ENCODE measurements at regions not wholly inside any gene's neighbourhood (a gene's known extent, or its start where the extent isn't known, plus 50 kb on each side); places are given as distances from the start of the nearest gene placed in this dataset.
"Not testable (repeated sequence)": the region's sequence is repeated elsewhere in the genome, so short reads cannot be mapped to it uniquely, and the experiment has no call there.

DNA sequence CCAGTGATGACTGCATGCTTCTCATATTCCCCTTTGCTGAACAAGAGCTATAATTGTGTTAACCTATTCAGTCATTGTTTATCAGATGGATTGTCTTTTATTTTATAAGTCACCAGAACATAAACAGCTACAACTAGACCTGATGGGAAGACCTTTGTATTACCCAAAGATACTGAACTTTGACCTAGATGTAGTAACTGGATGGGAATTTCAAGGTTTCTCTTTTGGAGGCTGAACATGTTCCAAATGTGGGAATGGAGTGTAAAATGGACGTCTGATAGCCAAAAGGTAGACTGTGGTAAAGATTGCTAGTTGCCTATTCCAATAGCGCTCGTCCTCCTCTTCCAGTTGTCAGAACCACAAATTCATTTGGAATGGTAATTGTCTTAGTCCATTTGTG is 56.4 kb upstream of the ST3GAL5 start:
- Histone ChIP-seq H3K4me1 (ENCODE audit: control insufficient read depth in 2 of 2, insufficient read depth in 1 of 2, low read depth in 1 of 2, low read length in 2 of 2) (no peaks in the 10 kb centered on the region), H2BK5ac (ENCODE audit: low read length) (no peak overlapping the region), H2BK12ac (ENCODE audit: low read length) (no peak overlapping the region), H3K4ac (ENCODE audit: low read length) (no peak overlapping the region), H2AFZ (ENCODE audit: low read length) (no peak overlapping the region), H2AK5ac (ENCODE audit: low read depth, low read length) (no peak overlapping the region), H3K36me3 (replicated peaks in 1 of 2; ENCODE audit: control insufficient read depth in 2 of 2, insufficient read depth in 2 of 2, low read length in 2 of 2) (no peaks in the 10 kb centered on the region), H3K4me2 (ENCODE audit: insufficient read depth, low read length, poor library complexity, severe bottlenecking) (no peak overlapping the region), H3K4me3 (ENCODE audit: low read length in 2 of 2) (no peak overlapping the region), H3K9me3 (replicated peaks in 1 of 2; ENCODE audit: control insufficient read depth in 2 of 2, insufficient read depth in 1 of 2, low read depth in 1 of 2, low read length in 2 of 2) (peaks cover 5 to 11% of the 10 kb centered on the region in 2 donors), H3K27ac (replicated peaks; ENCODE audit: low read length) (no peak overlapping the region), H4K8ac (ENCODE audit: low read depth, low read length) (no peak overlapping the region), H2BK15ac (ENCODE audit: low read length) (no peak overlapping the region), H3K18ac (ENCODE audit: low read length) (no peak overlapping the region), H3K79me1 (ENCODE audit: low read depth, low read length) (no peaks in the 10 kb centered on the region), H2BK120ac (ENCODE audit: low read depth, low read length) (no peak overlapping the region), H4K91ac (ENCODE audit: low read depth, low read length, poor library complexity) (no peak overlapping the region), H3K27me3 (ENCODE audit: control insufficient read depth in 3 of 3, insufficient read depth in 3 of 3, low read depth in 1 of 3, low read length in 3 of 3) (no peaks in the 10 kb centered on the region), H3K9ac (ENCODE audit: low read depth, low read length, poor library complexity) (no peak overlapping the region), H3K14ac (ENCODE audit: low read length) (no peak overlapping the region), H3K23ac (ENCODE audit: low read depth, low read length, poor library complexity) (no peak overlapping the region)
- DNase-seq (ENCODE audit: low spot score): no peak
- WGBS, 2 donors (ENCODE audit: extremely low coverage in 2 of 2, insufficient read length in 2 of 2, insufficient replicate concordance in 1 of 2): no CpG with 5 or more reads among the region's 3 CpGs

DNA sequence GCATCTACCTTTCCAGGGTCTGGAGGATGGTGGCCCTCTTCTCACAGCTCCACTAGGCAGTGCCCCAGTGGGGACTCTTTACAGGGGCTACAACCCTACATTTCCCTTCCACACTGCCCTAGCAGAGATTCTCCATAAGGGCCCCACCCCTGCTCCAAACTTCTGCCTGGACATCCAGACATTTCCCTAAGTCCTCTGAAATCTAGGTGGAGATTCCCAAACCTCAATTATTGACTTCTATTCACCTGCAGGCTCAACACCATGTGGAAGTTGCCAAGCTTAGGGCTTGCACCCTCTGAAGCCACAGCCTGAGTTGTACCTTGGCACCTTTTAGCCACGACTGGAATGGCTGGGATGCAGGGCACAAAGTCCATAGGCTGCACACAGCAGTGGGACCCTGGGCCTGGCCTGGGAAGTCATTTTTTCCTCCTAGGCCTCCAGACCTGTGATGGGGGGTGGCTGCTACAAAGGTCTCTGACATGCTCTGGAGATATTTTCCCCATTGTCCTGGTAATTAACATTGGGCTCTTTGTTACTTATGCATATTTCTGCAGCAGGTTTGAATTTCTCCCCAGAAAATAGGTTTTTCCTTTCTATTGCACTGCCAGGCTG is 53.7 kb upstream of the ST3GAL5 start:
- Histone ChIP-seq H3K4me1 (ENCODE audit: control insufficient read depth in 2 of 2, insufficient read depth in 1 of 2, low read depth in 1 of 2, low read length in 2 of 2) (no peaks in the 10 kb centered on the region), H2BK12ac (ENCODE audit: low read length) (no peak overlapping the region), H2BK15ac (ENCODE audit: low read length) (no peak overlapping the region), H2AK5ac (ENCODE audit: low read depth, low read length) (no peak overlapping the region), H3K14ac (ENCODE audit: low read length) (no peak overlapping the region), H4K8ac (ENCODE audit: low read depth, low read length) (no peak overlapping the region), H3K9ac (ENCODE audit: low read depth, low read length, poor library complexity) (no peak overlapping the region), H3K4me2 (ENCODE audit: insufficient read depth, low read length, poor library complexity, severe bottlenecking) (no peak overlapping the region), H3K4me3 (ENCODE audit: low read length in 2 of 2) (no peak overlapping the region), H3K4ac (ENCODE audit: low read length) (no peak overlapping the region), H3K27ac (replicated peaks; ENCODE audit: low read length) (no peak overlapping the region), H2BK120ac (ENCODE audit: low read depth, low read length) (no peak overlapping the region), H3K9me3 (replicated peaks in 1 of 2; ENCODE audit: control insufficient read depth in 2 of 2, insufficient read depth in 1 of 2, low read depth in 1 of 2, low read length in 2 of 2) (peaks cover 5 to 11% of the 10 kb centered on the region in 2 donors), H3K23ac (ENCODE audit: low read depth, low read length, poor library complexity) (no peak overlapping the region), H3K27me3 (ENCODE audit: control insufficient read depth in 3 of 3, insufficient read depth in 3 of 3, low read depth in 1 of 3, low read length in 3 of 3) (no peaks in the 10 kb centered on the region), H3K36me3 (replicated peaks in 1 of 2; ENCODE audit: control insufficient read depth in 2 of 2, insufficient read depth in 2 of 2, low read length in 2 of 2) (no peaks in the 10 kb centered on the region), H2BK5ac (ENCODE audit: low read length) (no peak overlapping the region), H4K91ac (ENCODE audit: low read depth, low read length, poor library complexity) (no peak overlapping the region), H3K79me1 (ENCODE audit: low read depth, low read length) (no peaks in the 10 kb centered on the region), H3K18ac (ENCODE audit: low read length) (no peak overlapping the region), H2AFZ (ENCODE audit: low read length) (no peak overlapping the region)
- DNase-seq (ENCODE audit: low spot score): no peak
- WGBS, 2 donors (ENCODE audit: extremely low coverage in 2 of 2, insufficient read length in 2 of 2, insufficient replicate concordance in 1 of 2): no CpG with 5 or more reads among the region's 1 CpG

DNA sequence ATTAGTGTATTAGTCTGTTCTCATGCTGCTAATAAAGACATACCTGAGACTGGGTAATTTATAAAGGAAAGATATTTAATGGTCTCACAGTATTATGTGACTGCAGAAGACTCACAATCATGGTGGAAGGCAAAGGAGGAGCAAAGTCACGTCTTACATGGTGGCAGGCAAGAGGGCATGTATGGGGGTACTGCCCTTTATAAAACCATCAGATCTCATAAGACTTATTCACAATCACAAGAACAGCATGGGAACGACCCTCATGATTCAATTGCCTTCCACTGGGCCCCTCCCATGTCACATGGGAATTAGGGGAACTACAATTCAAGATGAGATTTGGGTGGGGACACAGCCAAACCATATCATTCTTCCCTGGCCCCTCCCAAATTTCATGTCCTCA is 52.7 kb upstream of the ST3GAL5 start:
- no CpG with 5 or more reads among the region's 2 CpGs for WGBS, 2 donors (ENCODE audit: extremely low coverage in 2 of 2, insufficient read length in 2 of 2, insufficient replicate concordance in 1 of 2)
- not testable (repeated sequence) for H3K27ac ChIP-seq (replicated peaks; ENCODE audit: low read length); H3K4me1 ChIP-seq (ENCODE audit: control insufficient read depth in 2 of 2, insufficient read depth in 1 of 2, low read depth in 1 of 2, low read length in 2 of 2)

DNA sequence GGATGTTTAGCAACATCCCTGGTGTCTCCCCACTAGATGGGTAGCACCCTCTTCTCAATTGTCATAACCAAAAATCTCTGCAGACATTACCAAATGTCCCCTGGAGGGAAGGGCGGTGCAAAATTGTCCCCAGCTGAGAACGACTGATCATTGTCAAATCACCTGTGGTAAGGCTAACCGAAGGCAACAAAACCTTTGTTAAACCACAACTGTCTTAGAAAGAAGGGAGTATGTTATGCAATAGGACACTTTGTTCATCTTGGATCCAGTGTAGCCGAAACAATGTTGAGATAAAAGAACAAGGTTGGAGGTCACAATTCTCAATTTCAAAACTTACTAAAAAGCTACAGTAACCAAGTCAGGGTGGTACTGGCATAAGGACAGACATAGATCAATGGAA is 50.3 kb upstream of the ST3GAL5 start:
- Histone ChIP-seq H2BK120ac (ENCODE audit: low read depth, low read length) (no peak overlapping the region), H4K8ac (ENCODE audit: low read depth, low read length) (no peak overlapping the region), H2BK15ac (ENCODE audit: low read length) (no peak overlapping the region), H3K36me3 (replicated peaks in 1 of 2; ENCODE audit: control insufficient read depth in 2 of 2, insufficient read depth in 2 of 2, low read length in 2 of 2) (no peaks in the 10 kb centered on the region), H2BK12ac (ENCODE audit: low read length) (no peak overlapping the region), H2BK5ac (ENCODE audit: low read length) (no peak overlapping the region), H3K14ac (ENCODE audit: low read length) (no peak overlapping the region), H3K9ac (ENCODE audit: low read depth, low read length, poor library complexity) (no peak overlapping the region), H2AK5ac (ENCODE audit: low read depth, low read length) (no peak overlapping the region), H3K4me2 (ENCODE audit: insufficient read depth, low read length, poor library complexity, severe bottlenecking) (no peak overlapping the region), H3K79me1 (ENCODE audit: low read depth, low read length) (no peaks in the 10 kb centered on the region), H3K4me1 (ENCODE audit: control insufficient read depth in 2 of 2, insufficient read depth in 1 of 2, low read depth in 1 of 2, low read length in 2 of 2) (peaks cover 6 to 8% of the 10 kb centered on the region in 2 donors), H4K91ac (ENCODE audit: low read depth, low read length, poor library complexity) (no peak overlapping the region), H3K23ac (ENCODE audit: low read depth, low read length, poor library complexity) (no peak overlapping the region), H3K18ac (ENCODE audit: low read length) (no peak overlapping the region), H2AFZ (ENCODE audit: low read length) (no peak overlapping the region), H3K9me3 (replicated peaks in 1 of 2; ENCODE audit: control insufficient read depth in 2 of 2, insufficient read depth in 1 of 2, low read depth in 1 of 2, low read length in 2 of 2) (peaks cover 5 to 11% of the 10 kb centered on the region in 2 donors), H3K27ac (replicated peaks; ENCODE audit: low read length) (no peak overlapping the region), H3K4ac (ENCODE audit: low read length) (no peak overlapping the region), H3K4me3 (ENCODE audit: low read length in 2 of 2) (no peak overlapping the region), H3K27me3 (ENCODE audit: control insufficient read depth in 3 of 3, insufficient read depth in 3 of 3, low read depth in 1 of 3, low read length in 3 of 3) (no peaks in the 10 kb centered on the region)
- no CpG with 5 or more reads among the region's 4 CpGs for WGBS, 2 donors (ENCODE audit: extremely low coverage in 2 of 2, insufficient read length in 2 of 2, insufficient replicate concordance in 1 of 2)
- no peak for DNase-seq (ENCODE audit: low spot score)

More for the DNA sequence above, 52.7 kb upstream of the ST3GAL5 start:
- not testable (repeated sequence) for H2BK15ac ChIP-seq (ENCODE audit: low read length); H3K79me1 ChIP-seq (ENCODE audit: low read depth, low read length); DNase-seq (ENCODE audit: low spot score); H3K18ac ChIP-seq (ENCODE audit: low read length); H3K4me2 ChIP-seq (ENCODE audit: insufficient read depth, low read length, poor library complexity, severe bottlenecking); H3K36me3 ChIP-seq (replicated peaks in 1 of 2; ENCODE audit: control insufficient read depth in 2 of 2, insufficient read depth in 2 of 2, low read length in 2 of 2); H4K91ac ChIP-seq (ENCODE audit: low read depth, low read length, poor library complexity); H2BK5ac ChIP-seq (ENCODE audit: low read length); H2AK5ac ChIP-seq (ENCODE audit: low read depth, low read length); H3K9ac ChIP-seq (ENCODE audit: low read depth, low read length, poor library complexity); H3K23ac ChIP-seq (ENCODE audit: low read depth, low read length, poor library complexity); H3K14ac ChIP-seq (ENCODE audit: low read length); H3K27me3 ChIP-seq (ENCODE audit: control insufficient read depth in 3 of 3, insufficient read depth in 3 of 3, low read depth in 1 of 3, low read length in 3 of 3); H4K8ac ChIP-seq (ENCODE audit: low read depth, low read length); H3K4me3 ChIP-seq (ENCODE audit: low read length in 2 of 2); H3K4ac ChIP-seq (ENCODE audit: low read length); H2BK120ac ChIP-seq (ENCODE audit: low read depth, low read length); H2BK12ac ChIP-seq (ENCODE audit: low read length); H2AFZ ChIP-seq (ENCODE audit: low read length)
- peaks cover 5 to 11% of the 10 kb centered on the region in 2 donors for H3K9me3 ChIP-seq (replicated peaks in 1 of 2; ENCODE audit: control insufficient read depth in 2 of 2, insufficient read depth in 1 of 2, low read depth in 1 of 2, low read length in 2 of 2)
